Osteocyte (in vitro differentiated cells): ENCODE measurements at regions not wholly inside any gene's neighbourhood (a gene's known extent, or its start where the extent isn't known, plus 50 kb on each side); places are given as distances from the start of the nearest gene placed in this dataset.
"Not testable (repeated sequence)": the region's sequence is repeated elsewhere in the genome, so short reads cannot be mapped to it uniquely, and the experiment has no call there.

ENCODE experiments used
- DNase-seq: peaks from one replicate; pipeline ENCODE4 v3.0.0; 2021; ENCODE audit warnings: mixed read lengths; ENCODE audit not compliant: unreplicated experiment; ENCODE audit errors: extremely low spot score
- H3K27ac Mint-ChIP-seq: one replicate; pipeline ENCODE4 v1.8.0; 2021; ENCODE audit warnings: mild to moderate bottlenecking, mixed read lengths; ENCODE audit not compliant: unreplicated experiment
- H3K27me3 Mint-ChIP-seq: one replicate; pipeline ENCODE4 v1.8.0; 2021; ENCODE audit warnings: mixed read lengths; ENCODE audit not compliant: unreplicated experiment
- H3K36me3 Mint-ChIP-seq: one replicate; pipeline ENCODE4 v1.8.0; 2021; ENCODE audit warnings: mixed read lengths; ENCODE audit not compliant: unreplicated experiment
- H3K4me1 Mint-ChIP-seq: one replicate; pipeline ENCODE4 v1.8.0; 2021; ENCODE audit warnings: mixed read lengths; ENCODE audit not compliant: unreplicated experiment
- H3K4me3 Mint-ChIP-seq: one replicate; pipeline ENCODE4 v1.8.0; 2021; ENCODE audit warnings: mild to moderate bottlenecking, moderate library complexity, mixed read lengths; ENCODE audit not compliant: unreplicated experiment
- H3K9me3 Mint-ChIP-seq: one replicate; pipeline ENCODE4 v1.8.0; 2021; ENCODE audit warnings: mixed read lengths; ENCODE audit not compliant: unreplicated experiment
- CTCF ChIP-seq: fragments of 200-600 bp; sonication (generic); IDR thresholded peaks from 2 replicates; pipeline ENCODE4 v1.5.0; 2021; ENCODE audit warnings: antibody characterized with exemption, mild to moderate bottlenecking, moderate library complexity

GRCh38 chr7:97298561-97298960, 181.1 kb downstream of the SDHAF3 start:
- DNase-seq, result no peak
- H3K4me1 Mint-ChIP-seq, result peaks cover 6% of the 10 kb centered on the region
- H3K27me3 Mint-ChIP-seq, result no peaks in the 10 kb centered on the region
- no peak for TF ChIP-seq CTCF
- H3K36me3 Mint-ChIP-seq, result no peaks in the 10 kb centered on the region
- H3K9me3 Mint-ChIP-seq, result no peaks in the 10 kb centered on the region
- H3K27ac Mint-ChIP-seq, result peak overlapping the region; percentile 35
- H3K4me3 Mint-ChIP-seq, result no peak overlapping the region

GRCh38 chr7:97305589-97305988, 188.1 kb downstream of the SDHAF3 start:
- no peak for DNase-seq
- Mint-ChIP-seq H3K36me3 (no peaks in the 10 kb centered on the region), H3K9me3 (peaks cover 3% of the 10 kb centered on the region)

GRCh38 chr7:97307521-97308108, 190.1 kb downstream of the SDHAF3 start:
- H3K36me3 Mint-ChIP-seq, result no peaks in the 10 kb centered on the region
- peaks cover 3% of the 10 kb centered on the region for H3K9me3 Mint-ChIP-seq
- no peak overlapping the region for H3K27ac Mint-ChIP-seq
- no peaks in the 10 kb centered on the region for H3K27me3 Mint-ChIP-seq
- no peak overlapping the region for H3K4me3 Mint-ChIP-seq
- H3K4me1 Mint-ChIP-seq, result no peaks in the 10 kb centered on the region
- no peak for DNase-seq
- no peak for TF ChIP-seq CTCF

More at GRCh38 chr7:97305589-97305988, 188.1 kb downstream of the SDHAF3 start:
- no peaks in the 10 kb centered on the region for H3K4me1 Mint-ChIP-seq
- H3K4me3 Mint-ChIP-seq, result no peak overlapping the region
- no peak overlapping the region for H3K27ac Mint-ChIP-seq
- no peaks in the 10 kb centered on the region for H3K27me3 Mint-ChIP-seq
- no peak for TF ChIP-seq CTCF

GRCh38 chr7:97313900-97314299, 196.4 kb downstream of the SDHAF3 start:
- no peak for TF ChIP-seq CTCF
- no peak for DNase-seq
- Mint-ChIP-seq H3K27ac (no peak overlapping the region), H3K9me3 (peaks cover 14% of the 10 kb centered on the region), H3K4me3 (no peak overlapping the region), H3K4me1 (no peaks in the 10 kb centered on the region), H3K36me3 (no peaks in the 10 kb centered on the region), H3K27me3 (no peaks in the 10 kb centered on the region)

- Mint-ChIP-seq H3K36me3 (no peaks in the 10 kb centered on the region), H3K4me3 (no peak overlapping the region), H3K4me1 (no peaks in the 10 kb centered on the region), H3K9me3 (peaks cover 16% of the 10 kb centered on the region), H3K27me3 (no peaks in the 10 kb centered on the region), H3K27ac (no peak overlapping the region)
- TF ChIP-seq CTCF, result no peak
- no peak for DNase-seq
Observed at GRCh38 chr7:97317575-97317974, 200.1 kb downstream of the SDHAF3 start.

GRCh38 chr7:97329871-97330270, 212.4 kb downstream of the SDHAF3 start:
- not testable (repeated sequence) for H3K4me3 Mint-ChIP-seq, DNase-seq, H3K4me1 Mint-ChIP-seq, H3K27me3 Mint-ChIP-seq, H3K36me3 Mint-ChIP-seq, H3K27ac Mint-ChIP-seq
- peaks cover 23% of the 10 kb centered on the region for H3K9me3 Mint-ChIP-seq
